ENCODE measurements at regions not wholly inside any gene's neighbourhood (a gene's known extent, or its start where the extent isn't known, plus 50 kb on each side); places are given as distances from the start of the nearest gene placed in this dataset.
A peak's percentile ranks its signal among the peaks of the same experiment; 100 is the strongest.
"Not testable (repeated sequence)": the region's sequence is repeated elsewhere in the genome, so short reads cannot be mapped to it uniquely, and the experiment has no call there.

DNA sequence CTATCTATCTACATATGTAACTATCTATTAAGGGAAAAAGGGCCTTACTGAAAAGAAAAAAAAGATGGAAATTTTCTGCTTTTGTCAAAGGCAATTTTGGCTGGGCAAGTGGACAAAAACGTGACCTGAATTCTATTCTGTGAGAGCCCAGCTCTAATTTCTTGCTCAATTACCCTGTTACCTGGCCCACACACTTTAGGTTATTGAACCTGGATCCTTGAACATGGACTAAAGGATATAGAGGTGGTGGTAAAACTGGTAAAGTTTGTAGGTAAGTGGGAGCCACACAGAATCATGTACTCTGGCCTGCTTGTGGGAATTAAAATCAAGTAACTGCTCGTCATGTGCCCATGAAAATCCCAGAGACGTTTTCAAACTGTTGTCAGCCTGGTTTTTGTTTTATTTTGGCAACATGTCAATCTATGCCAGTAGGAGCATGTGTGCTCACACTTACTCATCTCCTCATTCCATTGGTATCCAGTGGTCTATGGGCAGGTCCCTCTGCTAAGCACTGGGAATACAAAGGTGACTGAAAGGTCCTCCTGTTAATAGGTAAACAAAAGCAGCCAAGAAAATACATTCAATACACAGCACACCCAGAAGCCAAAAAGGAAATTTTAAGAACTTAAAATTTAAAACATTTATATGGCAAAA lies 113.7 kb upstream of the WARS2 start:
- DNase-seq = no peak

- not testable (repeated sequence) for DNase-seq
These were observed 112.5 kb upstream of the HAO2 start for GRCh38 chr1:119256089-119256488.

- no peak for DNase-seq
These were observed 108.1 kb upstream of the HAO2 start for GRCh38 chr1:119260506-119260905.

- DNase-seq = no peak
These were observed 102.2 kb upstream of the HAO2 start for GRCh38 chr1:119266386-119266785.

DNA sequence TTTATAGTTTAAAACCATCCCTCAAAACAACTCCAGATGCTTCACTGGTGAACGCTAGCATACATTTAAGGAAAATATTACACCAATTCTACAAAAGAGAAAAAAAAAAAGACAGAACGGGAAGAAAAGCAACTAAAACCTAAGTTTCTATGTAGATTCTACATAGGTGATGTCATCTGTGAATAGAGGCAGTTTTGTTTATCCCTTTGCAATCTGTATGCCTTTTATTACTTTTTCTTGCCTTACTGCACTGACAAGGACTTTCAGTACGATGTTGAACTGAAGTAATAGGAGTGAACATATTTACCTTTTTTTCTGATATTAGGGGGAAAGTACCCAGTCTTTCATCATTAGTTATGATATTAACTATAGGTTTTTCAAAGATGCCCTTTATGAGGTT lies 101.7 kb upstream of the HAO2 start:
- no peak for DNase-seq

GRCh38 chr1:119267288-119267687 lies 101.3 kb upstream of the HAO2 start:
- not testable (repeated sequence) for DNase-seq

DNA sequence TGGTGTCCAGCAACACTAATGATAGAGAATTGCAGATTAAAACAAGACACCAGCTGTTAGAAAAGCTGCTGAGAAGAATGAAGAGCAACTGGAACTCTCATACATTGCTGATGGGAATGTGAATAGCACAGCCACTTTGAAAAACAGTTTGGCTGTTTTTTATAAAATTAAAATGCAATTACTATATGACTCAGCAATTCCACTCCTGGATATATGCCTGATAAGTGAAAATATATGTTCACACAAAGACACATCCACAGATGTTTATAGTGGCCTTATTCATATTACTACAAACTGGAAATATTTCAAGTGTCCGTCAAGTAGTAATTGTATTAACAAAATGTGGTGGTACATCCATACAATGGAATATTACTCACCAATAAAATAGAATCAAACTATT lies 99.7 kb upstream of the HAO2 start:
- no peak for DNase-seq

DNA sequence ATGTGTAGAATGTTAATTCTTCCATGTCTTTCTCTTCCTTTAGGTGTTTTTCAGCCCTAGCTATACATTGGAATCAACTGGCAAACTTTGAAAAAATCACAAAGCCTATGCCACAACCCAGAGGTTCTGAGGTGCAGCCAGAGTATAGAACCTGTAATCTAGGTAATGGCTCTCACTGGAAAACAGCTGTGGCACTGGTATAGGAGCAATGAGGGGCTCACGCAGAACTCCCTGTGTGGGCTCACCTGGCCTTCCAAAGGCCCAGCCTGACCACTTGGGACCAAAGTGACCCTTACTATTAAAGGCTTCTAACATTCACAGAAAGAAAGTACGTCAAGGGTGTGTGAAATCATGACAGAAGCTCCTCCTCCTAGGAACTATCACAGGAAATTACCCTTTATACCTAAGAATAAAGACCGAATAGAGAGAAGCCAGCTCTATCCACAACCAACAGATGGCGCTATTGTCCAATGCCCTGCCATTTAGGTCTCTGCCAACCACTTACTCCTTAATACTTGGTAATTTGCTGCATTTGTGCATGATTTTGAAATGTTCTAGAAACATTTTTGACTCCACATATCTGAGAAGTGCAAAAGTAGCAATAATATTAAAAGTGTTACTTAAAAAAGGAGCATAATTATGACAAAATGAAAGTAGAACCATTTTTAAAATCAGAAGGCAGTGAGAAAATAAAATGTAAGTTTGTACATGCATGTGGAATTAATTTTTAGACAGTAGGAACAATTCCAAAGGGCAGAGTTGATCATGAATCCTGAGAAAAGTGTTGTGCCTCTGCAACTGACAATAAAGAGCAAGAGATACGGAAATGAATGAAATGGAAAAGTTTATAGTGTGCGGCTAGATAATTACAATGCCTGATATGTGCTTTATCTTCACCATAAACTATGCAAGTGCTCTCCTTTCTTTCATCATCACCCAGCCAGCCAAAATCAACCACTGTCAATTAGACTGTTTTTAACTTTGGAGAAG lies 93.1 kb upstream of the HAO2 start:
- DNase-seq = peak; percentile 45 to 66

- DNase-seq = no peak
These were observed 92.0 kb upstream of the HAO2 start for GRCh38 chr1:119276558-119276957.

- DNase-seq = no peak
These were observed 88.9 kb upstream of the HAO2 start for GRCh38 chr1:119279456-119280381.

DNA sequence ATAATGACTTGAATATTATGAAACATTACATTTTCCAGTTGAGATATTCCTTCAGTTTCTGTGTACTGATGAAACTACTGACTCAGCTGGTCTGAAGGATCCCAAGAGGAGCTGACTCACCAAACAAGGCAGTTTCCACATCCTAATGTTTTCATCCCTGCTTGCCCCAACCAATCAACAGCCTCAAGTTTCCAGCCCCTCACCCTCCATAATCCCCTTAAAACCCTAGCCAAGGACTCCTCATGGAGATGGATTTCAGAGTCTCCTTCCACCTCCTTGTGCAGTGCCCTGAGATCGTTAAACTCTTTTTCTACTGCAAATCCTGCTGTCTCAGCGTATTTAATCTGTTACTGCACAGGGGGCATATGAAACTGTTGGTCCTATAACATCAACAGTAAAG lies 83.1 kb upstream of the HAO2 start:
- DNase-seq = no peak

GRCh38 chr1:119286587-119287181 lies 81.9 kb upstream of the HAO2 start:
- peak; percentile 32 to 45 for DNase-seq

GRCh38 chr1:119288751-119289150 lies 79.8 kb upstream of the HAO2 start:
- DNase-seq = no peak

- DNase-seq = no peak
These were observed 78.3 kb upstream of the HAO2 start for GRCh38 chr1:119290297-119290696.

DNA sequence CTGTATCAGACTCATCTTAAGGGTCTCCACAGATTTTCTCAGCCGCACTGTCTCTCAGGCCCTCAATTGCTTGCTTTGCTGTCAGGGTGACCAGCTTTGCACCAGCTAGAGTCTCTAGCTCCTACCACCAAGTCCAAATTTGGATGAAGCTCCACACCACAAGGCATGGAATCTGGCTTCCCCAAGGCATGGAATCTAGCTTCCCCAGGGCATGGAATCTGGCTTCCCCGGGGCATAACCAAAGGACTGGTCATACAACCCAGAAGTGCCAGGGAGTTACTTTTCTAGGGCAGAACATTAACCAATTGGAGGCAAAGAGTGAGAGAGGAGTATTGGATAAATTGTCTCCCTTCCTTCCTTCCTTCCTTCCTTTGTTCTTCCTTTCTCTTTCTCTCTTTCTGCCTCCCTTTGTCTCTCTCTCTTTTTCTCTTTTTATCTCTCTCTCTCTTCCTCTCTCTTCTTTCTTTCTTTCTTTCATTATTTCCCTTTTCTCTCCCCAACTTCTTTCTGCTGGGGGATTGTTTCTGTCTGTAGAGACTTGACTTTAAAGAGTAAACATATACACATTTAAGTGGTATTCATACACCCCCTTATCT lies 76.9 kb upstream of the HAO2 start:
- no peak for DNase-seq

GRCh38 chr1:119293797-119294196 lies 74.8 kb upstream of the HAO2 start:
- DNase-seq = no peak

- no peak for DNase-seq
These were observed 74.4 kb upstream of the HAO2 start for GRCh38 chr1:119294199-119294598.

GRCh38 chr1:119294722-119295121 lies 73.9 kb upstream of the HAO2 start:
- peak in 1 of 2 experiments; percentile 9 for DNase-seq

GRCh38 chr1:119298687-119299303 lies 69.8 kb upstream of the HAO2 start:
- no peak for DNase-seq

DNA sequence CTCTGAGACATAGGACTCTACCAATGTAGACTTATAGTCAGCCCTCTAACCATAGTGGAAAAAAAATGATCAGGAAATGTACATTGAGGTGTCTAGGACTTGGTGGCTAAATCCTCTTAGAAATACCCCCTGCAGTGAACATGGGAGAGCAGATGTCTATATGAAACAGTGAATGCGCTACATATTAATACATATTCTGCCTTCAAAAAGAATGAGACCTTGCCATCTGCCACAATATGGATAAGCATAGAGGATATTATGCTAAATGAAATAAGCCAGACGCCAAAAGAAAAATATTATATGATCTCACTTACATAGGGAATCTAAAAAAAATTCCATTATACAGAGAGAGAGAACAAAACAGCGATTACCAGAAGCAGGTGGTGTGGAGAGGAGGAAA lies 66.6 kb upstream of the HAO2 start:
- DNase-seq = no peak

GRCh38 chr1:119308130-119308700 lies 60.4 kb upstream of the HAO2 start:
- DNase-seq = no peak

Data from Kasumi-1 (cell line).